Activated T-cell treated with anti-CD3 and anti-CD28 coated beads for 48 hours (primary cell): ENCODE measurements at regions not wholly inside any gene's neighbourhood (a gene's known extent, or its start where the extent isn't known, plus 50 kb on each side); places are given as distances from the start of the nearest gene placed in this dataset.
"Not testable (repeated sequence)": the region's sequence is repeated elsewhere in the genome, so short reads cannot be mapped to it uniquely, and the experiment has no call there.

ENCODE experiments used
- DNase-seq: peaks from one replicate; pipeline ENCODE4 v3.0.0-alpha.2; 2020; ENCODE audit warnings: low read depth

GRCh38 chr6:92510137-92510536, 909.2 kb downstream of the EPHA7 start:
- DNase-seq: no peak

GRCh38 chr6:92507552-92507951, 911.8 kb downstream of the EPHA7 start:
- DNase-seq: no peak

GRCh38 chr6:92504509-92504908, 914.9 kb downstream of the EPHA7 start:
- DNase-seq: no peak

- DNase-seq: no peak
Measured at GRCh38 chr6:92497281-92497680, 922.1 kb downstream of the EPHA7 start.

- DNase-seq: no peak
Measured at GRCh38 chr6:92496527-92496926, 922.8 kb downstream of the EPHA7 start.

GRCh38 chr6:92495242-92495641, 924.1 kb downstream of the EPHA7 start:
- no peak for DNase-seq

- no peak for DNase-seq
Measured at GRCh38 chr6:92485487-92485886, 933.9 kb downstream of the EPHA7 start.

- DNase-seq: no peak
Measured at GRCh38 chr6:92479831-92480230, 939.5 kb downstream of the EPHA7 start.

GRCh38 chr6:92473056-92473455, 946.3 kb downstream of the EPHA7 start:
- DNase-seq: no peak

GRCh38 chr6:92469186-92469828, 950.1 kb downstream of the EPHA7 start:
- no peak for DNase-seq

GRCh38 chr6:92468066-92468465, 951.3 kb downstream of the EPHA7 start:
- DNase-seq: no peak

GRCh38 chr6:92460133-92460532, 959.2 kb downstream of the EPHA7 start:
- no peak for DNase-seq

- DNase-seq: no peak
Measured at GRCh38 chr6:92459606-92460005, 959.8 kb downstream of the EPHA7 start.

- no peak for DNase-seq
Measured at GRCh38 chr6:92446052-92446451, 973.3 kb downstream of the EPHA7 start.

- no peak for DNase-seq
Measured at GRCh38 chr6:92433911-92434310, 985.4 kb downstream of the EPHA7 start.

- no peak for DNase-seq
Measured at GRCh38 chr6:92431502-92431901, 987.9 kb downstream of the EPHA7 start.

- no peak for DNase-seq
Measured at GRCh38 chr6:92428448-92428847, 990.9 kb downstream of the EPHA7 start.

- DNase-seq: no peak
Measured at GRCh38 chr6:92427453-92427852, 991.9 kb downstream of the EPHA7 start.

- DNase-seq: no peak
Measured at GRCh38 chr6:92415656-92416055, 1003.7 kb downstream of the EPHA7 start.

GRCh38 chr6:92408350-92408749, 1011.0 kb downstream of the EPHA7 start:
- DNase-seq: no peak

GRCh38 chr6:92404281-92404680, 1015.1 kb downstream of the EPHA7 start:
- no peak for DNase-seq

GRCh38 chr6:92399911-92400310, 1019.4 kb downstream of the EPHA7 start:
- no peak for DNase-seq

GRCh38 chr6:92388706-92389105, 1030.7 kb downstream of the EPHA7 start:
- DNase-seq: not testable (repeated sequence)

GRCh38 chr6:92380803-92381601, 1038.4 kb downstream of the EPHA7 start:
- no peak for DNase-seq
